ENCODE measurements at regions not wholly inside any gene's neighbourhood (a gene's known extent, or its start where the extent isn't known, plus 50 kb on each side); places are given as distances from the start of the nearest gene placed in this dataset.
A peak's percentile ranks its signal among the peaks of the same experiment; 100 is the strongest.

DNA sequence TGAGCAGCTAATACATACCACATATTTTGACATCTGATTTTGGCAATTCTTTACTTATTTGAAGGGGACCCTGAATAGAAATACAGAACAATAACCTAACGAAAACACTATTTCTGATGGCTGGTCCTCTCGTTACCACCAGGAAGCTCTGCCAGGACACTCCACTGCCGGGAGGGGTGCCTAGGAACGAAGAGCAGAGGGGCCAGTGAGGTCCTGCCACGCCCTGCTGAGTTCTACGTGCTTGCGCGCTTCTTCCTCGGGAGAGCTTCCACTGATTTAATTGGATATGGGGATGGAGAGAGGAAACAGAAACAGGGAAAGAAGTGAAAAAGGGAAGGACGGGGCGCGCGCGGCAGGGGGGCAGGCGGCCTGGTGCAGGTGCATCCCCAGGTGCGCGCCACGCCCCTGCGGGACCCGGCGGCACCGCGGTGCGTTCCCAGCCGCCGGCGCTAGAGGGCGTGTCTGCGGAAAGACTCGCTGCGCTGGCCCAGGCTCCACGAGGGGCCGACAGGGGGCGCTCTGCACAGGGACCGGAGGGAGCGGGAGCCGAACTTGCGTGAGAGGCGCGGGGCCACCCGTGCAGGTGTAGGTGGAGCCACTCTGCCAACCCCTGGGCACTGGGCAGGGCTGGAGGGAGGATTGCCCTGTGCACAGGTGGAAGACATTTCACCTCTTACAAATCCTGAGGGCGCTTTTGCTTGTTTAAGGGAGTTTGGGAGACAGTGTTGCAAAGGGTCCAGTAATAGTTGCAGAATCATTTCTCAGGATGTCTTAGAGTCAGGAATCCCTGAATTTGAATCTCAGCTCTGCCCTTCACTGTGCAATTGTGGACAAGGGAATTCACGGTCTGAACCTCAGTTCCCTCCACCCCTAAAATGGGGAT lies 986.3 kb upstream of the TMEM132C start:
- TF ChIP-seq CEBPB (IDR thresholded peaks at IDR 0.05) (no peak), RAD21 (IDR thresholded peaks at IDR 0.05; ENCODE audit: low read depth) (peak; percentile 53; the same call in 1 of the 2 replicates), EGR1 (IDR thresholded peaks at IDR 0.05) (no peak), TAF1 (IDR thresholded peaks at IDR 0.05; ENCODE audit: low read depth) (no peak), REST (IDR thresholded peaks at IDR 0.05; ENCODE audit: low read depth) (no peak), MAX (IDR thresholded peaks at IDR 0.05) (peak; percentile 34; the same call in 1 of the 2 replicates), EP300 (IDR thresholded peaks at IDR 0.05; ENCODE audit: borderline replicate concordance) (peak; percentile 49; the same call in 1 of the 2 replicates), CREB1 (IDR thresholded peaks at IDR 0.05; ENCODE audit: low read depth) (no peak), ZBTB7A (IDR thresholded peaks at IDR 0.05; ENCODE audit: low read depth) (no peak), YY1 (IDR thresholded peaks at IDR 0.05; ENCODE audit: low read depth) (no peak), TCF12 (IDR thresholded peaks at IDR 0.05; ENCODE audit: low read depth) (no peak)
